IMR-90 (cell line): ENCODE measurements at regions not wholly inside any gene's neighbourhood (a gene's known extent, or its start where the extent isn't known, plus 50 kb on each side); places are given as distances from the start of the nearest gene placed in this dataset.
A peak's percentile ranks its signal among the peaks of the same experiment; 100 is the strongest.

Source experiments
- ATAC-seq: fragments of 200-7000 bp; cut with Tn5 transposase; 2 replicates; pipeline ENCODE4 v1.9.1; 2020; ENCODE audit warnings: low read depth, mild to moderate bottlenecking, moderate library complexity
- BruUV-seq: library from RNA; stranded (reverse); fragments of 400-500 nt; replicated peaks from 2 replicates; lab custom pipeline; 2021; lab: Mats Ljungman, UMichigan
- CTCF ChIA-PET: fragments of 300-600 bp; formaldehyde crosslinking; extraction: SDS; loops from one replicate; lab custom pipeline; 2021; ENCODE audit warnings: antibody characterized with exemption; lab: Yijun Ruan, JAX
- POLR2A ChIA-PET: fragments of 300-600 bp; sonication (Branson Sonifier 250); formaldehyde crosslinking; loops from one replicate; lab custom pipeline; 2022; ENCODE audit warnings: antibody characterized with exemption; ENCODE audit not compliant: unreplicated experiment; lab: Charles Lee
- DNase-seq: peaks from one replicate; pipeline ENCODE4 v3.0.0; 2013
- H2AFZ ChIP-seq: replicated peaks from 2 replicates; pipeline ENCODE3; 2013; ENCODE audit warnings: low read length, mild to moderate bottlenecking; ENCODE audit not compliant: poor library complexity
- H2AK5ac ChIP-seq: 2 replicates; pipeline ENCODE4 v1.6.1; 2013; ENCODE audit warnings: low read depth, low read length, inconsistent platforms
- H2AK9ac ChIP-seq: replicated peaks from 2 replicates; pipeline ENCODE3; 2013; ENCODE audit warnings: mild to moderate bottlenecking, low read depth, low read length, moderate library complexity; ENCODE audit not compliant: poor library complexity
- H2BK120ac ChIP-seq: 2 replicates; pipeline ENCODE4 v1.6.1; 2013; ENCODE audit warnings: low read depth, low read length, inconsistent platforms
- H2BK15ac ChIP-seq: 3 replicates; pipeline ENCODE4 v1.6.1; 2013; ENCODE audit warnings: low read depth, low read length, inconsistent platforms
- H2BK20ac ChIP-seq: 2 replicates; pipeline ENCODE4 v1.6.1; 2013; ENCODE audit warnings: low read depth, mild to moderate bottlenecking, inconsistent platforms, low read length, moderate library complexity
- H2BK5ac ChIP-seq: 2 replicates; pipeline ENCODE4 v1.6.1; 2013; ENCODE audit warnings: mild to moderate bottlenecking, low read depth, low read length, inconsistent platforms; ENCODE audit not compliant: poor library complexity, severe bottlenecking
- H3K14ac ChIP-seq: replicated peaks from 2 replicates; pipeline ENCODE4 v1.6.1; 2013; ENCODE audit warnings: low read depth, low read length, inconsistent platforms
- H3K18ac ChIP-seq: 2 replicates; pipeline ENCODE4 v1.6.1; 2013; ENCODE audit warnings: low read depth, low read length, control low read depth
- H3K23ac ChIP-seq: 2 replicates; pipeline ENCODE4 v1.6.1; 2013; ENCODE audit warnings: low read depth, low read length, inconsistent platforms
- H3K27ac ChIP-seq: 2 replicates; pipeline ENCODE4 v1.5.1; 2013; ENCODE audit warnings: mild to moderate bottlenecking, control low read depth, low read length; ENCODE audit not compliant: insufficient read depth
- H3K27me3 ChIP-seq: 2 replicates; pipeline ENCODE4 v1.6.1; 2013; ENCODE audit warnings: low read length; ENCODE audit not compliant: control insufficient read depth, insufficient read depth
- H3K36me3 ChIP-seq: 2 replicates; pipeline ENCODE4 v1.6.1; 2013; ENCODE audit warnings: low read length, mixed read lengths; ENCODE audit not compliant: control insufficient read depth, insufficient read depth
- H3K4ac ChIP-seq: 2 replicates; pipeline ENCODE4 v1.6.1; 2013; ENCODE audit warnings: low read depth, low read length, inconsistent platforms
- H3K4me1 ChIP-seq: 2 replicates; pipeline ENCODE4 v1.6.1; 2013; ENCODE audit warnings: low read length, mixed read lengths; ENCODE audit not compliant: control insufficient read depth, insufficient read depth
- H3K4me2 ChIP-seq: 2 replicates; pipeline ENCODE4 v1.6.1; 2013; ENCODE audit warnings: low read depth, mild to moderate bottlenecking, control low read depth, low read length, moderate library complexity
- H3K4me3 ChIP-seq: 2 replicates; pipeline ENCODE4 v1.5.1; 2013; ENCODE audit warnings: low read depth, mild to moderate bottlenecking, control low read depth, low read length, moderate library complexity; ENCODE audit not compliant: insufficient read depth
- H3K56ac ChIP-seq: 2 replicates; pipeline ENCODE4 v1.6.1; 2013; ENCODE audit warnings: low read length, inconsistent platforms; ENCODE audit not compliant: insufficient read depth; ENCODE audit errors: extremely low read depth
- H3K79me1 ChIP-seq, 2 experiments: 2 replicates each; pipeline ENCODE4 v1.6.1; 2013; ENCODE audit warnings: low read length in 2 of 2, inconsistent platforms in 1 of 2, low read depth in 1 of 2
- H3K9ac ChIP-seq: 2 replicates; pipeline ENCODE4 v1.6.1; 2013; ENCODE audit warnings: low read depth, low read length, control low read depth
- H3K9me1 ChIP-seq: 2 replicates; pipeline ENCODE4 v1.6.1; 2013; ENCODE audit warnings: low read length, inconsistent platforms; ENCODE audit not compliant: insufficient read depth
- H3K9me3 ChIP-seq: 2 replicates; pipeline ENCODE4 v1.6.1; 2013; ENCODE audit warnings: low read length; ENCODE audit not compliant: control insufficient read depth, insufficient read depth
- H4K20me1 ChIP-seq: 2 replicates; pipeline ENCODE4 v1.6.1; 2013; ENCODE audit warnings: low read length, inconsistent platforms; ENCODE audit not compliant: insufficient read depth
- H4K5ac ChIP-seq: 2 replicates; pipeline ENCODE4 v1.6.1; 2013; ENCODE audit warnings: mild to moderate bottlenecking, low read depth, low read length, control low read depth
- H4K8ac ChIP-seq, 2 experiments: 2 replicates each; pipeline ENCODE4 v1.6.1; 2013; ENCODE audit warnings: low read depth in 2 of 2, low read length in 2 of 2, control low read depth in 1 of 2, inconsistent platforms in 1 of 2
- H4K91ac ChIP-seq: 2 replicates; pipeline ENCODE4 v1.6.1; 2013; ENCODE audit warnings: low read depth, low read length, inconsistent platforms; ENCODE audit not compliant: insufficient read depth
- BHLHE40 ChIP-seq: fragments of 150-350 bp; IDR thresholded peaks from 2 replicates; pipeline ENCODE4 v1.6.1; 2016; ENCODE audit warnings: mild to moderate bottlenecking, low read depth, low read length
- CEBPB ChIP-seq: IDR thresholded peaks from 2 replicates; pipeline ENCODE4 v1.6.1; 2012; ENCODE audit warnings: low read depth, low read length, improper control_type of control experiment
- CHD1 ChIP-seq: IDR thresholded peaks from 2 replicates; pipeline ENCODE4 v1.6.1; 2012; ENCODE audit warnings: low read depth, low read length, improper control_type of control experiment
- FOS ChIP-seq: fragments of 150-350 bp; IDR thresholded peaks from 2 replicates; pipeline ENCODE4 v1.6.1; 2016; ENCODE audit warnings: low read depth, low read length
- MAFK ChIP-seq: IDR thresholded peaks from 2 replicates; pipeline ENCODE4 v1.6.1; 2012; ENCODE audit warnings: low read depth, low read length, improper control_type of control experiment
- MAZ ChIP-seq: IDR thresholded peaks from 2 replicates; pipeline ENCODE4 v1.6.1; 2012; ENCODE audit warnings: low read depth, mild to moderate bottlenecking, low read length, improper control_type of control experiment, moderate library complexity, borderline replicate concordance
- MXI1 ChIP-seq: IDR thresholded peaks from 2 replicates; pipeline ENCODE4 v1.6.1; 2012; ENCODE audit warnings: low read depth, mild to moderate bottlenecking, low read length, moderate library complexity, borderline replicate concordance
- NFE2L2 ChIP-seq: fragments of 150-350 bp; IDR thresholded peaks from 2 replicates; pipeline ENCODE4 v1.6.1; 2016; ENCODE audit warnings: low read depth, mild to moderate bottlenecking, low read length
- POLR2A ChIP-seq: IDR thresholded peaks from 2 replicates; pipeline ENCODE4 v1.6.1; 2012; ENCODE audit warnings: mild to moderate bottlenecking, low read depth, low read length
- RAD21 ChIP-seq: IDR thresholded peaks from 2 replicates; pipeline ENCODE4 v1.6.1; 2012; ENCODE audit warnings: low read length, improper control_type of control experiment
- RCOR1 ChIP-seq: IDR thresholded peaks from 2 replicates; pipeline ENCODE4 v1.6.1; 2012; ENCODE audit warnings: mild to moderate bottlenecking, low read length, improper control_type of control experiment; ENCODE audit not compliant: insufficient replicate concordance
- RFX5 ChIP-seq: IDR thresholded peaks from 2 replicates; pipeline ENCODE4 v1.8.0; 2012; ENCODE audit warnings: low read depth, mild to moderate bottlenecking, low read length, moderate library complexity
- SMC3 ChIP-seq: fragments of 150-350 bp; IDR thresholded peaks from 2 replicates; pipeline ENCODE4 v1.6.1; 2016; ENCODE audit warnings: low read depth, mild to moderate bottlenecking, antibody characterized with exemption, low read length, moderate library complexity
- WGBS, 2 experiments: methylation state at CpG; one replicate each; pipeline versions ENCODE4 v1.1.5 to v1.1.7; 2013; ENCODE audit warnings: missing lambda C conversion rate in 2 of 2; ENCODE audit not compliant: insufficient read length in 1 of 2; ENCODE audit errors: extremely low coverage in 2 of 2; 5-methylcytosine and 5-hydroxymethylcytosine counted together
- dilution Hi-C: fragments of 300-500 bp; cut with HindIII; formaldehyde crosslinking; loops from one replicate; pipeline ENCODE4 v1.14.3; 2018; ENCODE audit warnings: low sequenced_read_pairs; ENCODE audit not compliant: unreplicated experiment
- in situ Hi-C: fragments of 300-500 bp; cut with MboI; formaldehyde crosslinking; loops from 3 replicates; pipeline ENCODE4 v1.14.3; 2019; ENCODE audit warnings: low sequenced_read_pairs, inconsistent platforms, mixed read lengths
- intact Hi-C: fragments of 100-400 bp; cut with micrococcal nuclease; formaldehyde crosslinking; loops from 2 replicates; pipeline ENCODE4 v1.10.0; 2022
- TF ChIP-seq, protein P1 (sequence below): conservative IDR thresholded peaks from 2 replicates; pipeline ENCODE4 v1.5.1; 2012; ENCODE audit warnings: mild to moderate bottlenecking, low read depth, low read length, improper control_type of control experiment
- TF ChIP-seq, protein P2 (sequence below): fragments of 150-350 bp; IDR thresholded peaks from 2 replicates; pipeline ENCODE4 v1.6.1; 2016; ENCODE audit warnings: low read depth, mild to moderate bottlenecking, low read length, moderate library complexity, borderline replicate concordance
- TF ChIP-seq, protein P3 (sequence below): fragments of 150-350 bp; IDR thresholded peaks from 2 replicates; pipeline ENCODE4 v1.6.1; 2017; ENCODE audit warnings: mild to moderate bottlenecking, antibody characterized with exemption, low read length, low read depth

DNA sequence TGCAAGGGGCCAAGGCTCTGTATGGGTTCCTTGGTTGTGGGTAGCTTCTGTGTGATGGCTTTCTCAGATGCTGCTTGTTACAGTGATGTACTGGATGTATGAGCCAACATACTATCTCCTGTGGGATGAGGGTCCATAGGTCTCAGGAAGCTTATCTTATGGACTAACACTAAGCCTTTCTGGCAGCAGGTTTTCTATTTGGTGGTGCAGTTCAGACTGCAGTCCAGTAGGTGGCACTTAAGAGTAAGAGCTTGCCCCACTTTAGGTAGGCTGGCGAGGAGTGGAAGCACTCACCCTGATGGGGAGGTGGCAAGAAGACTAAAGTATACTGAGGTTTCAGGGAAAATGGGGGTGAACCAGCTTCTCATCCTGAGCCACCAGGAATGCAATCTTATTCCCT lies 306.7 kb upstream of the MAOA start:
- Histone ChIP-seq H4K8ac (no peak overlapping the region), H2AK5ac (no peak overlapping the region), H3K9ac (no peak overlapping the region), H3K18ac (no peak overlapping the region), H3K27ac (no peak overlapping the region), H4K20me1 (no peaks in the 10 kb centered on the region), H3K4me1 (no peaks in the 10 kb centered on the region), H3K56ac (no peak overlapping the region), H3K4me3 (no peak overlapping the region), H3K9me3 (no peaks in the 10 kb centered on the region), H3K27me3 (0 out of 2 replicates have a peak, but pooled peaks cover 2% of the 10 kb centered on the region), H3K79me1 (no peaks in the 10 kb centered on the region), H2AFZ (no peak overlapping the region), H3K23ac (no peak overlapping the region), H4K5ac (no peak overlapping the region), H2BK5ac (no peak overlapping the region), H2BK120ac (no peak overlapping the region), H3K9me1 (no peaks in the 10 kb centered on the region), H3K4me2 (no peak overlapping the region), H3K36me3 (no peaks in the 10 kb centered on the region), H2BK20ac (no peak overlapping the region), H3K4ac (no peak overlapping the region), H2AK9ac (no peak overlapping the region), H2BK15ac (no peak overlapping the region), H3K14ac (no peak overlapping the region), H4K91ac (no peak overlapping the region)
- in situ Hi-C loops: no loop called here
- CTCF ChIA-PET: interaction anchor here (1.2 kb wide), 1 partner anchor 15 kb away, joined by 3 read pairs; no protein-coding TSS in a partner anchor
- ATAC-seq (peak; percentile 62), DNase-seq (peak; percentile 19)
- no peak for TF ChIP-seq MAZ
- TF ChIP-seq MXI1: no peak
- no peak for TF ChIP-seq FOS
- no peak for TF ChIP-seq RCOR1
- TF ChIP-seq CEBPB: no peak
- TF ChIP-seq BHLHE40: no peak
- TF ChIP-seq NFE2L2: no peak
- TF ChIP-seq RFX5: no peak
- no peak for TF ChIP-seq POLR2A
- TF ChIP-seq SMC3: peak; percentile 30; the same call in 1 of the 2 replicates
- TF ChIP-seq CHD1: no peak
- TF ChIP-seq, protein P1, sequence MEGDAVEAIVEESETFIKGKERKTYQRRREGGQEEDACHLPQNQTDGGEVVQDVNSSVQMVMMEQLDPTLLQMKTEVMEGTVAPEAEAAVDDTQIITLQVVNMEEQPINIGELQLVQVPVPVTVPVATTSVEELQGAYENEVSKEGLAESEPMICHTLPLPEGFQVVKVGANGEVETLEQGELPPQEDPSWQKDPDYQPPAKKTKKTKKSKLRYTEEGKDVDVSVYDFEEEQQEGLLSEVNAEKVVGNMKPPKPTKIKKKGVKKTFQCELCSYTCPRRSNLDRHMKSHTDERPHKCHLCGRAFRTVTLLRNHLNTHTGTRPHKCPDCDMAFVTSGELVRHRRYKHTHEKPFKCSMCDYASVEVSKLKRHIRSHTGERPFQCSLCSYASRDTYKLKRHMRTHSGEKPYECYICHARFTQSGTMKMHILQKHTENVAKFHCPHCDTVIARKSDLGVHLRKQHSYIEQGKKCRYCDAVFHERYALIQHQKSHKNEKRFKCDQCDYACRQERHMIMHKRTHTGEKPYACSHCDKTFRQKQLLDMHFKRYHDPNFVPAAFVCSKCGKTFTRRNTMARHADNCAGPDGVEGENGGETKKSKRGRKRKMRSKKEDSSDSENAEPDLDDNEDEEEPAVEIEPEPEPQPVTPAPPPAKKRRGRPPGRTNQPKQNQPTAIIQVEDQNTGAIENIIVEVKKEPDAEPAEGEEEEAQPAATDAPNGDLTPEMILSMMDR: peak; percentile 41
- TF ChIP-seq, protein P2, sequence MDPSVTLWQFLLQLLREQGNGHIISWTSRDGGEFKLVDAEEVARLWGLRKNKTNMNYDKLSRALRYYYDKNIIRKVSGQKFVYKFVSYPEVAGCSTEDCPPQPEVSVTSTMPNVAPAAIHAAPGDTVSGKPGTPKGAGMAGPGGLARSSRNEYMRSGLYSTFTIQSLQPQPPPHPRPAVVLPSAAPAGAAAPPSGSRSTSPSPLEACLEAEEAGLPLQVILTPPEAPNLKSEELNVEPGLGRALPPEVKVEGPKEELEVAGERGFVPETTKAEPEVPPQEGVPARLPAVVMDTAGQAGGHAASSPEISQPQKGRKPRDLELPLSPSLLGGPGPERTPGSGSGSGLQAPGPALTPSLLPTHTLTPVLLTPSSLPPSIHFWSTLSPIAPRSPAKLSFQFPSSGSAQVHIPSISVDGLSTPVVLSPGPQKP: no peak
- TF ChIP-seq, protein P3, sequence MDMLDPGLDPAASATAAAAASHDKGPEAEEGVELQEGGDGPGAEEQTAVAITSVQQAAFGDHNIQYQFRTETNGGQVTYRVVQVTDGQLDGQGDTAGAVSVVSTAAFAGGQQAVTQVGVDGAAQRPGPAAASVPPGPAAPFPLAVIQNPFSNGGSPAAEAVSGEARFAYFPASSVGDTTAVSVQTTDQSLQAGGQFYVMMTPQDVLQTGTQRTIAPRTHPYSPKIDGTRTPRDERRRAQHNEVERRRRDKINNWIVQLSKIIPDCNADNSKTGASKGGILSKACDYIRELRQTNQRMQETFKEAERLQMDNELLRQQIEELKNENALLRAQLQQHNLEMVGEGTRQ: no peak
- TF ChIP-seq MAFK: no peak
- TF ChIP-seq RAD21: 0 out of 2 replicates have a peak, but pooled peaks have one; percentile 19
- dilution Hi-C loops: no loop called here
- no TSS peak for BruUV-seq
- WGBS, 2 experiments: no CpG with 5 or more reads among the region's 1 CpG
- intact Hi-C loops: loop anchor here (2.0 kb wide), 1 partner anchor 401 kb away; no protein-coding TSS in a partner anchor
- POLR2A ChIA-PET: no interaction called here
